PC-9 (cell line): ENCODE measurements at regions not wholly inside any gene's neighbourhood (a gene's known extent, or its start where the extent isn't known, plus 50 kb on each side); places are given as distances from the start of the nearest gene placed in this dataset.
"Not testable (repeated sequence)": the region's sequence is repeated elsewhere in the genome, so short reads cannot be mapped to it uniquely, and the experiment has no call there.

Experiments used
- BruUV-seq: library from RNA; stranded (reverse); fragments of 400-500 nt; replicated peaks from 2 replicates; lab custom pipeline; 2021; lab: Mats Ljungman, UMichigan
- CTCF ChIA-PET: fragments of 300-600 bp; sonication (Branson Sonifier 250); formaldehyde crosslinking; loops from one replicate; lab custom pipeline; 2022; ENCODE audit warnings: antibody characterized with exemption; lab: Charles Lee
- POLR2A ChIA-PET: fragments of 300-600 bp; sonication (Branson Sonifier 250); formaldehyde crosslinking; loops from one replicate; lab custom pipeline; 2022; ENCODE audit warnings: antibody characterized with exemption; ENCODE audit not compliant: unreplicated experiment; lab: Charles Lee
- DNase-seq, 2 experiments: peaks; one replicate each; pipeline versions ENCODE4 v3.0.0 to v3.0.0-alpha.2; 2015 to 2022; ENCODE audit warnings: mixed read lengths in 1 of 2
- H2AFZ ChIP-seq: fragments of 200-600 bp; sonication (generic); 2 replicates; pipeline ENCODE4 v1.8.1; 2017; ENCODE audit warnings: antibody characterized with exemption
- H3F3A ChIP-seq: fragments of 200-600 bp; sonication (generic); 2 replicates; pipeline ENCODE4 v1.8.1; 2017; ENCODE audit warnings: antibody characterized with exemption, mild to moderate bottlenecking, low read depth; ENCODE audit not compliant: insufficient read depth
- H3K27ac ChIP-seq: fragments of 200-600 bp; sonication (generic); 2 replicates; pipeline ENCODE4 v1.6.1; 2016; ENCODE audit warnings: mixed run types
- H3K27me3 ChIP-seq: fragments of 200-600 bp; sonication (generic); 2 replicates; pipeline ENCODE4 v1.6.1; 2016; ENCODE audit warnings: low read depth, mixed run types; ENCODE audit not compliant: insufficient read depth
- H3K36me3 ChIP-seq: fragments of 200-600 bp; sonication (generic); 2 replicates; pipeline ENCODE4 v1.6.1; 2016; ENCODE audit warnings: low read depth, mixed run types
- H3K4me1 ChIP-seq: fragments of 200-600 bp; sonication (generic); replicated peaks from 2 replicates; pipeline ENCODE4 v1.6.1; 2016; ENCODE audit warnings: mixed run types; ENCODE audit not compliant: insufficient read depth
- H3K4me2 ChIP-seq: fragments of 200-600 bp; sonication (generic); 2 replicates; pipeline ENCODE4 v1.6.1; 2017; ENCODE audit warnings: mixed run types
- H3K4me3 ChIP-seq: fragments of 200-600 bp; sonication (generic); 2 replicates; pipeline ENCODE4 v1.6.1; 2016; ENCODE audit warnings: mixed run types
- H3K79me2 ChIP-seq: fragments of 200-600 bp; sonication (generic); 2 replicates; pipeline ENCODE4 v1.6.1; 2017; ENCODE audit warnings: low read depth, mixed run types
- H3K9me2 ChIP-seq: fragments of 200-600 bp; sonication (generic); 2 replicates; pipeline ENCODE4 v1.8.1; 2017; ENCODE audit warnings: mild to moderate bottlenecking; ENCODE audit not compliant: insufficient read depth
- H3K9me3 ChIP-seq: fragments of 200-600 bp; sonication (generic); 2 replicates; pipeline ENCODE4 v1.8.1; 2016; ENCODE audit warnings: low read depth; ENCODE audit not compliant: insufficient read depth
- H4K20me1 ChIP-seq: fragments of 200-600 bp; sonication (generic); 2 replicates; pipeline ENCODE4 v1.8.1; 2017; ENCODE audit not compliant: insufficient read depth
- EZH2 ChIP-seq: fragments of 200-600 bp; sonication (generic); IDR thresholded peaks from 2 replicates; pipeline ENCODE4 v1.8.0; 2017; ENCODE audit warnings: antibody characterized with exemption, low read depth
- intact Hi-C: fragments of 100-400 bp; cut with micrococcal nuclease; formaldehyde crosslinking; loops from one replicate; pipeline ENCODE4 v1.10.0; 2022; ENCODE audit not compliant: unreplicated experiment
- TF ChIP-seq, protein P1 (sequence below): fragments of 200-600 bp; sonication (generic); conservative IDR thresholded peaks from 2 replicates; pipeline ENCODE4 v1.6.1; 2017; ENCODE audit warnings: mixed run types, antibody characterized with exemption, mild to moderate bottlenecking, moderate library complexity

- no TSS peak for BruUV-seq
- Histone ChIP-seq H3K36me3 (no peaks in the 10 kb centered on the region), H4K20me1 (no peaks in the 10 kb centered on the region), H3K27me3 (peaks cover 19% of the 10 kb centered on the region; the same call in 1 of the 2 replicates), H3K27ac (no peak overlapping the region), H2AFZ (no peak overlapping the region), H3K9me3 (no peaks in the 10 kb centered on the region), H3K4me3 (no peak overlapping the region), H3F3A (no peaks in the 10 kb centered on the region), H3K4me2 (no peak overlapping the region), H3K79me2 (no peaks in the 10 kb centered on the region), H3K9me2 (no peaks in the 10 kb centered on the region), H3K4me1 (no peaks in the 10 kb centered on the region)
- TF ChIP-seq, protein P1, sequence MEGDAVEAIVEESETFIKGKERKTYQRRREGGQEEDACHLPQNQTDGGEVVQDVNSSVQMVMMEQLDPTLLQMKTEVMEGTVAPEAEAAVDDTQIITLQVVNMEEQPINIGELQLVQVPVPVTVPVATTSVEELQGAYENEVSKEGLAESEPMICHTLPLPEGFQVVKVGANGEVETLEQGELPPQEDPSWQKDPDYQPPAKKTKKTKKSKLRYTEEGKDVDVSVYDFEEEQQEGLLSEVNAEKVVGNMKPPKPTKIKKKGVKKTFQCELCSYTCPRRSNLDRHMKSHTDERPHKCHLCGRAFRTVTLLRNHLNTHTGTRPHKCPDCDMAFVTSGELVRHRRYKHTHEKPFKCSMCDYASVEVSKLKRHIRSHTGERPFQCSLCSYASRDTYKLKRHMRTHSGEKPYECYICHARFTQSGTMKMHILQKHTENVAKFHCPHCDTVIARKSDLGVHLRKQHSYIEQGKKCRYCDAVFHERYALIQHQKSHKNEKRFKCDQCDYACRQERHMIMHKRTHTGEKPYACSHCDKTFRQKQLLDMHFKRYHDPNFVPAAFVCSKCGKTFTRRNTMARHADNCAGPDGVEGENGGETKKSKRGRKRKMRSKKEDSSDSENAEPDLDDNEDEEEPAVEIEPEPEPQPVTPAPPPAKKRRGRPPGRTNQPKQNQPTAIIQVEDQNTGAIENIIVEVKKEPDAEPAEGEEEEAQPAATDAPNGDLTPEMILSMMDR = no peak
- no peak for TF ChIP-seq EZH2
- ChIA-PET CTCF (no interaction called here), POLR2A (no interaction called here)
- no peak for DNase-seq
- intact Hi-C loops = no loop called here
These were observed 202.0 kb downstream of the POM121L12 start for GRCh38 chr7:53237344-53237913.

DNA sequence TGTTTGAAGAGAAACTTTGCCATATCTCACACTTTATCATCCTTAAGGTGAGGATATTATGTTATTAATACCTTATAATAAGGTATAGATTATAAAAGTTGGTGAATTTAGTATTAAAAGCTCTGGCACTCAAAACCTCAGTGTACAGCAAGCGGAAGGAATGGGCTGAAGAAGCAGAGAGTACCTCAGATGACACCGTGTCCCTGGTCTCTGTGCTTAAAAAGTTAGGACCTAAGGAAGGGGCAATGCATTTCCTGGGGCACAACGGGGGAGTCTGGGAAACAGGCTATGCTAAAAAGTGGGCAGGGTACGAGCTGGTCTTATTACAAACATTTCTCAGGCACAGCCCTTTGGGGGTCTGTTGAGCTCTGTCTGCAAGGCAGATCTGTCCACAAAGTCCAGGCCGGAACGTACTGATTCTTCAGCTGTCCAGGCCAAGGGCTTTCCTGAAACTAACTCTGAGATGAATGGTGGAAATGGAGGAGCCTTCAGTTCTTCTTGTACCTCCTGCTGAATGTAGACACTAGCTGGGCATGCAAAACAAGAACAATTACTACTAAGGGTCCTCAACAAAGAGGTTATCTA is 202.7 kb downstream of the POM121L12 start:
- BruUV-seq = no TSS peak
- intact Hi-C loops = no loop called here

GRCh38 chr7:53239151-53239550 is 203.7 kb downstream of the POM121L12 start:
- H3K27ac ChIP-seq, CTCF ChIA-PET, intact Hi-C loops, H3K79me2 ChIP-seq, H3K9me2 ChIP-seq, H4K20me1 ChIP-seq, H3K4me3 ChIP-seq, H3K9me3 ChIP-seq, H3K27me3 ChIP-seq, H3F3A ChIP-seq, BruUV-seq, H3K36me3 ChIP-seq, DNase-seq, H2AFZ ChIP-seq, H3K4me1 ChIP-seq: not testable (repeated sequence)
- POLR2A ChIA-PET = interaction anchor here (0.6 kb wide), 1 partner anchor 9 kb away, joined by 3 read pairs; no protein-coding TSS in a partner anchor
- 0 out of 2 replicates have a peak overlapping the region, but pooled peaks have one; percentile 6 for H3K4me2 ChIP-seq

More for the DNA sequence above, 202.7 kb downstream of the POM121L12 start:
- no peaks in the 10 kb centered on the region for H3F3A ChIP-seq
- no peaks in the 10 kb centered on the region for H3K36me3 ChIP-seq
- no peak overlapping the region for H3K27ac ChIP-seq
- H3K9me2 ChIP-seq = no peaks in the 10 kb centered on the region
- ChIA-PET POLR2A (no interaction called here), CTCF (no interaction called here)
- DNase-seq = no peak
- no peak for TF ChIP-seq EZH2
- TF ChIP-seq, protein P1 = no peak
- no peak overlapping the region for H3K4me3 ChIP-seq
- no peaks in the 10 kb centered on the region for H4K20me1 ChIP-seq
- H3K9me3 ChIP-seq = no peaks in the 10 kb centered on the region
- H3K4me1 ChIP-seq = no peaks in the 10 kb centered on the region
- no peak overlapping the region for H3K4me2 ChIP-seq
- no peaks in the 10 kb centered on the region for H3K79me2 ChIP-seq
- H3K27me3 ChIP-seq = peaks cover 13% of the 10 kb centered on the region; the same call in 1 of the 2 replicates
- H2AFZ ChIP-seq = no peak overlapping the region
